ENCODE measurements at regions not wholly inside any gene's neighbourhood (a gene's known extent, or its start where the extent isn't known, plus 50 kb on each side); places are given as distances from the start of the nearest gene placed in this dataset.

DNA sequence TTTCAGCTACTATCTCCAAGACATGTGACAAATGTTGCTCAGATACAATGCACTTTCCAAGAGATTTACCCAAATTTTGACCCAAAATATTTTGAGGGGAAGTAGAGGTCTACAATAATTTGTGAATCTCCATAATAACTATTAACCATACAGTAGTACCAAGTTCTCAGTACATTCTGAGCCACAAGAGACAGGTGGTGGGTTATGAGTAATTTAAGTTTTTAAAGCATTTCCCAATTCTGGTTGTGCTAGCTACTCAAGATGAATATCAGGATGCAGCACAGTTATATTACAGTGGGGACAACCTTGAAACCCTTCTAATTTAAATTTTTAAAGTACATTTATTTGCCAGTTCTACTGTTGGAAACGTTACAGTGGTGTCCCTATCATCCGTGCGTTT, 92.2 kb upstream of the MITF start:
- no peak overlapping the region for H3K4me3 ChIP-seq (ENCODE audit: control insufficient read depth, low read depth, low read length)
- TF ChIP-seq, protein P1, sequence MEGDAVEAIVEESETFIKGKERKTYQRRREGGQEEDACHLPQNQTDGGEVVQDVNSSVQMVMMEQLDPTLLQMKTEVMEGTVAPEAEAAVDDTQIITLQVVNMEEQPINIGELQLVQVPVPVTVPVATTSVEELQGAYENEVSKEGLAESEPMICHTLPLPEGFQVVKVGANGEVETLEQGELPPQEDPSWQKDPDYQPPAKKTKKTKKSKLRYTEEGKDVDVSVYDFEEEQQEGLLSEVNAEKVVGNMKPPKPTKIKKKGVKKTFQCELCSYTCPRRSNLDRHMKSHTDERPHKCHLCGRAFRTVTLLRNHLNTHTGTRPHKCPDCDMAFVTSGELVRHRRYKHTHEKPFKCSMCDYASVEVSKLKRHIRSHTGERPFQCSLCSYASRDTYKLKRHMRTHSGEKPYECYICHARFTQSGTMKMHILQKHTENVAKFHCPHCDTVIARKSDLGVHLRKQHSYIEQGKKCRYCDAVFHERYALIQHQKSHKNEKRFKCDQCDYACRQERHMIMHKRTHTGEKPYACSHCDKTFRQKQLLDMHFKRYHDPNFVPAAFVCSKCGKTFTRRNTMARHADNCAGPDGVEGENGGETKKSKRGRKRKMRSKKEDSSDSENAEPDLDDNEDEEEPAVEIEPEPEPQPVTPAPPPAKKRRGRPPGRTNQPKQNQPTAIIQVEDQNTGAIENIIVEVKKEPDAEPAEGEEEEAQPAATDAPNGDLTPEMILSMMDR (conservative IDR thresholded peaks at IDR 0.05; ENCODE audit: control insufficient read depth, insufficient read depth, low read depth, low read length), result no peak
- DNase-seq (ENCODE audit: low read depth), result no peak

DNA sequence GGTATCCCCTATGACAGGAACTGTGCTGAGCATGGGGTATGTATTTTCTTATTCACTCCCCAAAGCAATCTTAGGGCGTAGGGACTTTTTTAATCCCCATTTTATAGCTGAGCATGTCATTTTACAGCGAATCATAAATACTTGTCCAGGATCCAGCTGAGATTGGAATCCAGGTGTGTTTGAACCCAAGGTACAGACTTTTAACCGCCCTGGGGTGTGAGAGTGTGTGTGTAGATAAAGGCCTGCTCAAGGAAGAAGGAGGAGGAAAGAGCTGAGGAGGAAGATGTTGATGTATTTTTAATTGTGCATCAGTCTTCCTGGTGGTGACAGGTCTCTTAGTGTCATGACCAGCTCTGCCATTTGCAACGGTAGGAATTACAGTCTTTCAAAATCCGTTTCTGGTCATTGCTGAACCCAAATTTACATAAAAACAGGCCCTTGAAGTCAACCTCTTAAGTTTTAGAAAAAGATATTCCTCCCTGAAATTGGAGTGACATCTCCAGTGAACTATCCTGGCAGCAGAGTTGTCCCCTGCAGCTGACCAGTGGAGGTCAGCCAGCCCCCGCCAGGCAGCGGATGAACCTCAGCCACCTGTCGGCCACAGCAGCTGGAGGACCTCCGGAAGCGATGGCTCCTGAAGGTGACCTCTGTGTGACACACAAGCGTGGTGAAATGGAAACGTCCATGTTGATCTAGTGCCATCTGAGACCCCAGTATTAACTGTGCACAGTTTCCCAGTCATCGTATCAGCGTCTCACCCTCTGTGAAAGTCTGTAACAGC, 92.8 kb upstream of the MITF start:
- no peak overlapping the region for H3K4me3 ChIP-seq (ENCODE audit: control insufficient read depth, low read depth, low read length)
- TF ChIP-seq, protein P1 (conservative IDR thresholded peaks at IDR 0.05; ENCODE audit: control insufficient read depth, insufficient read depth, low read depth, low read length), result no peak
- DNase-seq (ENCODE audit: low read depth), result no peak

DNA sequence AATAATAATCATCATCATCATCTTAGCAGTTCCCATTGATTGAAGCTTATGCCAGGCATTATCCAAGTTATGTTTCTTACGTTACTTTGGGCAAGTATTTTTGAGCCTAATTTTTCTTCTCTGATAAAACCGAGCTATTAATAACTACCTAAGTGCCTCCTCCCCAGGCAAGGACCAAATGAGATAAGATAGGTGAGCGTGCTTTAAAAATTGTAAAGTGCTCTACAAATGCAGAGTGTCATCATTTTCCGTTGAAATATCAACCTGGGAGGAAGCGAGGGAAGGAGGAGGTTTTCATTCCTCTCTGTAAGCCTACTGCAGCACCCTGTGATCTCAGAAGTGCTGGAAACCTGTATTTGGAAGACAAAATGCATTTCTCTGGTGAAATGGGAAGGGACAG, 96.7 kb upstream of the MITF start:
- TF ChIP-seq, protein P1 (conservative IDR thresholded peaks at IDR 0.05; ENCODE audit: control insufficient read depth, insufficient read depth, low read depth, low read length), result no peak
- H3K4me3 ChIP-seq (ENCODE audit: control insufficient read depth, low read depth, low read length), result no peak overlapping the region
- DNase-seq (ENCODE audit: low read depth), result no peak

DNA sequence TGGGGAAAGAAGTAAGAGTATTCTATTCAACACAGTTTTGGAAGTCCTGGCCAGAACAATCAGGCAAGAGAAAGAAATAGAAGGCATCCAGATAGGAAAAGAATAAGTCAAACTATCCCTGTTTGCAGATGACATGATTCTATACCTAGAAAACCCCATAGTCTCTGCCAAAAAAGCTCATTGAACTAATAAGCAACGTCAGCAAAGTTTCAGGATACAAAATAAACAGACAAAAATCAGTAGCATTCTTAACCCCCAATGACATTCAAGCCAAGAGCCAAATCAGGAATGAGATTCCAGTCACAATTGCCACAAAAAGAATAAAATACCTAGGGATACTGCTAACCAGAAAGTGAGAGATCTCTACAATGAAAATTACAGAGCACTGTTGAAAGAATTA, 99.4 kb upstream of the MITF start:
- no peak for DNase-seq (ENCODE audit: low read depth)
- TF ChIP-seq, protein P1 (conservative IDR thresholded peaks at IDR 0.05; ENCODE audit: control insufficient read depth, insufficient read depth, low read depth, low read length), result no peak
- no peak overlapping the region for H3K4me3 ChIP-seq (ENCODE audit: control insufficient read depth, low read depth, low read length)

DNA sequence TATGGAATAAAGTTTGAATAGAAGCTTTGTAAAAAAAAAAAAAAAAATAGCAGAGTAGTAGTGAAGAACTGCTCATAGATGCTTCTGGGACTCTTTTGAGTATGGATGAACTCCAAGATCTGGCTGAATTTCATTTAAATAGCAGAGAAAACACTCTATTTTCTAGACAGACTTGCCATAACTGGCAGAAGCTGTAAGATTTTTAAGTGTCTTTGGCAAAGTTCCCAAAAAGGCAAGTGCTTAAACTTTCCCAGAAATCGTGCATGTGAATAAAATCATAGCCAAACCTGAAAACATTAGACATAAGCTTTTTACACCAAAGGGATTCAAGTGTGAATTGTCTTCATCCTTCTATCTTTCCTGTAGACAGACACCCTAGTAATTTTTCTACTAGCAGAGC, 110.3 kb upstream of the MITF start:
- no peak overlapping the region for H3K4me3 ChIP-seq (ENCODE audit: control insufficient read depth, low read depth, low read length)
- DNase-seq (ENCODE audit: low read depth), result no peak
- TF ChIP-seq, protein P1 (conservative IDR thresholded peaks at IDR 0.05; ENCODE audit: control insufficient read depth, insufficient read depth, low read depth, low read length), result no peak

DNA sequence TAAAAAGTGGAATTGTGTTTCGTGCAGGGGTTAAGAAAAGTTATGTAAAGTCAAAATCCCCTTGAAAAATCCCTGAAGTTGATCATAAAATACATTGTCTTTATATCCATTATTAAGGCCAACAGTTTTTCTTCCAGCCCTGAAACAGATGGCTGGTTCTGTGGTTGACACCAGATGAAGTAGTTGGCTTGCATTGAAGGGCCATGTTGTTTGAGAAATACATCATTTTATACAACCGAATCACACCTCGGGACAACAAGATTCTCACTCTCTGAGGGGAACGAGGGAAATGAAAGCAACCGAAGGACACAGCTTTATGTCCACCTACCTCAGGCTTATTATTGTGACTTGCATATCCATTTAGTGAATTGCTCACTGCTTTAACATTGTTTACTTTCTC, 126.0 kb upstream of the MITF start:
- DNase-seq (ENCODE audit: low read depth), result no peak
- H3K4me3 ChIP-seq (ENCODE audit: control insufficient read depth, low read depth, low read length), result no peak overlapping the region
- TF ChIP-seq, protein P1 (conservative IDR thresholded peaks at IDR 0.05; ENCODE audit: control insufficient read depth, insufficient read depth, low read depth, low read length), result no peak
